CD4-positive, alpha-beta T cell treated with Interleukin-12 subunit alpha and Interleukin-12 subunit beta, for 1 hour (primary cell): ENCODE measurements at regions not wholly inside any gene's neighbourhood (a gene's known extent, or its start where the extent isn't known, plus 50 kb on each side); places are given as distances from the start of the nearest gene placed in this dataset.

Experiments used
- DNase-seq: peaks from one replicate; pipeline ENCODE4 v3.0.0-alpha.2; 2020

DNA sequence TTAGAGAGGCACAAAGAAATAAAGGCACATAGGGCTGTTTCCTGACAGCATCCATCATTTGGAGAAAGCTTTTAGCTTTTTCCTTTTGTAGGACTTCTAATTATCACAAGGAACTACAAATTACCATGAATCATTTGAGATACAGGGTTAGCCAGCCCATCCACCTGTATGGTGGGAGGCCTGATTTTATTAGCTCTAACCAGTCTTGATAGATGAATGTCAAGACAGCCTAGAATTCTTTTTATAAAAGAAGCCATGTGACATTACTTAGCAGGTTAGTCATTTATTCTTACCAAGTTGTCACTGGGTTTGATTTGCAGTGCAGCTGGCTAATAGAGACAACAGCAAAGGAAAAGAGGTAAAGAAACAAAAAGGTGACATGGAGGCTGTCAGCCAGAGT, 618.1 kb downstream of the ZNF385D start:
- no peak for DNase-seq

DNA sequence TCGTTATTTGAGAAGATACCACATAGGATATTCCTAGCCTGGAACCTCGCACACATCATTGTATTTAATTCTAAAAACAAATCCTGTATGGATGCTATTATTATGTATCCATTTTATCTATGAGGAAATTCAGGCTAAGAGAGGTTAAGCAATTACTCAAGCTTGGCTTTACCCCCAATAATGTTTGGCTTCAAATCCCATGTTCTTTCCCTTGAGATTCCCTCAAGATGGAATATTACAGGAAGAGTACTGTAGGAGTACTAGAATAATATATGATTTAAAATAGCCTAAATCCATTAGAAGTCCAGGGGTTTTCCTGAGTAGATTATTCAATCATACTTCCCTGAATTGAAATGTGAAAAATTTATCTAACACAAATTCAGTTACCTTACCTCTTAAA, 630.2 kb downstream of the ZNF385D start:
- no peak for DNase-seq

DNA sequence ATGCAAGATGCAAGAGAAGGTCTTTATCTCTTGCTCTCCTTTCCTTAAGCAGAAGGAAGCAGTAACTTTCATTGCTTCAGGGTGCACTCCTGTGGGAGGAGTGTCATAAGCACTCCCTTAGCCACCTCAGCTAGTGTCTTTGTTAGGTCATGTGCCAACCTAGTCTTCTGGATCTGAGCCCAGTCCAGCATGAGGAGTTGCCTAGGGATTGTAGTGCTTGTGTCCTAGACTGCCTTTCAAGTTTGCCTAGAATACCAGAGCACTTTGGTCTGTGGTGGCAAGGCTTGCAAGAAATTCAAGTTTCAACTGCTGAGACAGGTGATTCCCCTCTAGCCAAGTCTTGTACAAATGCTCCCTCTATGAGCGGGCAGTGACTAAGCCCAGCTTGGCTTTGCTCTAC, 633.6 kb downstream of the ZNF385D start:
- DNase-seq: no peak

DNA sequence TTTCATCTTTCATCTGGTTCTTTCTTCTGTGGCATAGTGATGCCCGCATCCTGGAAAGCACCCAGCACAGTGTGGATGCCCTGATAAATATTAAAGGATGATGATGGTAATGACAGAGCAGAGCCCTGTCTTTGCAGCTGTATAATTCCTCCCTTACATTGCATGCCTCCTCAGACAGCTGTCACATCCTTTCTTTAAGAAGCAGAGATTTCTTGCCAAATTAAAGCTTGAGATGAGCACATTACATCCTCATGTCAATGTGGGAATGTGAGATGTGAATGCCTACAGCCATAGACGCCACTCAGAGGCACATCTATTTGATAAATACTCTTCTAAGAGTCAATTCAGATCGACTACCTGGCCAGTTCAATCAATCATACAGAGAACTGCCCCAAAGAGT, 642.0 kb downstream of the ZNF385D start:
- DNase-seq: no peak

DNA sequence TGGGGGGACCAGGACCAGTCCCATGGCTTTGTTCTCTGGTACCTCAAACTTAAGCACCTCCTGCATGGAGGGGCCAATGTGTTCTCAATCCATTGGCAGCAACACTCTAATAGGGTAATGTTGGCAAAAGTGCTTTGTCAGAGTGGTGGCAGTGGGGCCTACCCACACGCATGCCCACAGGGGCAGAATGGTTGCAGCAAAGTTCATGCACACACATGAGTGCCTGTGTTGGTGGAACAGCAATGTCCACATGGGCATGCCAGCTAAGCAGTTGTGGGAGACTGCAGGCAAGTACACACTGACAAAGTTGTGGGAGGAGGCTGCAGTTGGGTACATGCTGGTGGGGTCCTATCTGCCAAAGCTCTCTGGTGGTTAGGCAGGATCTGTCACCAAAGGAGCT, 645.2 kb downstream of the ZNF385D start:
- no peak for DNase-seq

DNA sequence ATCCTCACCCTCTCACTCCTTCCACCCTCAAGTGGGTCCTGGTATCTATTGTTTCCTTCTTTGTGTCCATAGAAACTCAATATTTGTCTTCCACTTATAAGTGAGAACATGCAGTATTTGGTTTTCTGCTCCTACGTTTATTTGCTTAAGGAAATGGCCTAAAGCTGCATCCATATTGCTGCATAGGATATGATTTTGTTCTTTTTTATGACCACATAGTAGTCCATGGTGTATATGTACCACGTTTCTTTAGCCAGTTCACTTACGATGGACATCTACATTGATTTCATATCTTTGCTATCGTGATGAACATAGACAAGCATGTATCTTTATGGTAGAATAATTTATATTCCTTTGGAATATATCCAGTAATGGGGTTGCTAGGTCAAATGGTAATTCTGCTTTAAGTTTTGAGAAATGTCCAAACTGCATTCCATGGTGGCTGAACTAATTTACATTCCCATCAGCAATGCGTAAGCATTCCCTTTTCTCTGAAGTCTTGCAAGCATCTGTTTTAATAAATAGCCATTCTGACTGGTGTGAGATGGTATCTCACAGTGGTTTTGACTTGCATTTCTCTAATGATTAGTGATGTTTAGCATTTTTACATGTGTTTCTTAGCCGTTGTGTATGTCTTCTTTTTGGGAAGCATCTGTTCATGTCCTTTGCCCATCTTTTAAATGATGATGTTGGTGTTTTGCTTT, 650.2 kb downstream of the ZNF385D start:
- no peak for DNase-seq

DNA sequence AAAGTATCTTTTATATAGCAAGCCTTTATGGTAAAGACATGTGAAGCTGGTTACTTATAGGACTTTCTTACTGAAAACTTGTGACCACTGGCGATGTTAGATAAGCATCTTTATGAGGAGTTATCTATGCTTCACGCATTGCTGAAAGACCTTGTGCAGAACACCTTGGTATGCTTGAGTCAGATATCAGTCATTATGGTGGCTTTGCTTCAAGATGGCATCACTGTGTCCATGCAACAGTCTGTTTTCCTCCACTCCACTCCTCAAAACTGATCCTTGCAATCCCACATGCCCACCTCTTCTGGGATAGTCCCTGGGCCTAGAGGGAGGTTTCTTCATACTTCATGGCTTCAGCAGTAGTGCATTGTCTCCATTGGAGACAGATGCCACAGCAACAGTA, 656.3 kb downstream of the ZNF385D start:
- DNase-seq: no peak

DNA sequence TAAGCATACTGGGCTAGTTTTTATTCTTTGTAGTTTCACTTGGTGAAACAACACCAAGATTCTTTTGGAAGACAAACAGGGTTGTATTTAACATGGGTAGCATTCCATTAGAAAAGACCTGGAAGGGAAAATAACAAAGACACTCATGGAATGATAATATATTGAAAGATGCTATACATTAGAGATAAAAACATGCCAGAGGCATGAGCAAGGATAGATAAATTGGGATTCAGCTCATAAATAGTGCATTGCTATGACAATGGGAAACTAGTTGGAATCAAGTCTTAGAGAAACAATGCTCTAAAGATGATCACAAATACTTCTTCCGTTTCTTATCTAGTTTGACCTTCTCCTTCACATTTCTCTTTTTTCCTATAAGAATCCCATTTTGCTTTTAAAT, 677.4 kb downstream of the ZNF385D start:
- DNase-seq: no peak

DNA sequence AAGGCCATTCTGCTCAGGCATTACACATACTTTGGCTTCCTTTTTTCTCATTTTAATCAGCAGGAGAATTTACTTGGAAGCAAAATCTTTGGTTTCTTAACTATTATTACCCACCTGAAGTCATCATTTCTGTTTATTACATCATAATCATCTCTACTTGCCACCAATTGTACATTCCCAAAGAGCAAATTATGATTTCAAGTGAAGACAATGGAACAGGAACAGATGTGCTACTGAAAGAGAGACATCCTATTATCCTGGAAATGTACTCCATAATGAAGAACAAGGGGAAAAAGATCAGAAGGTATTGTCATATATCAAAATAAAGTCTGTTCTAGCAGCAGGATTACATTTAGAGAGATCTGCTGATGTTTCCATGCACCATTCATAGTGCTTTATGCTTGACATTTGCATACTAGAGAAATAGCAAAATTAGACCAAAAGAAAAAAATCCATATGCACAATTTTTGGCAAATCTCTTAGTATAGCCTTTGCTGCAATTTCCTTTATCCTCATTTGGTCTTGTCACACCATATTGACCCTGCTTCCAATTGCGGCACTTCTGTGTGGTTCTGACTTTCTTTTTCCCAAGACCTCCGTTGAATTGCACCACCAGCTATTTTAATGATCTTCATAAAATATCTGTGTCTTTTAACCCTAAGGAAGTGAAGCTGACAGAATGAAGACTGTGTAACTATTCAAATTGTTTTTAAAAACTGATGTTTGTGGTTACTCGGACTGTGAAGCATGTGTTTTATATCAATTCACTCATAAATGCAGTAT, 683.8 kb downstream of the ZNF385D start:
- no peak for DNase-seq

DNA sequence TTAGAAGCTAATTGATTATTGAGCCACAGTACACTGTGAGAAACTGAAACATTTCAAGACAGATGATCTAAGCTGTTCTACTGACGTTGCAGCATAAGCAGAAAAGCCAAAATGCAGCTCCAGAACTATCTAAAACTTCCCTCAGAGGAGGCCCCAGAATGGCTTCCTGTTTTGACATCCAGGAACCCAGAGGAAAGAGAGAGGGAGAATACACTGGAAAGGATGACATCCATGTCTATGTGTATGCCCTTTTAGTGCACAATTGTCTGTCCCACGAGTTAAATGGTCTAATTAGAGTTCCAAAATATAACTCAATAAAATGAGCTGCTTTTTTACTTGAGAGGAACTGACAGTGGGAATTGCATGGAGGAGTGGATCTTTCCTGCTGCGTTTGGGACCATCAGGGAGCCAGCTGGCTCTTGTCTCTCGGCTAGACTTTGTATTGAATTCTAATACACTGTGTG, 688.1 kb downstream of the ZNF385D start:
- DNase-seq: no peak

DNA sequence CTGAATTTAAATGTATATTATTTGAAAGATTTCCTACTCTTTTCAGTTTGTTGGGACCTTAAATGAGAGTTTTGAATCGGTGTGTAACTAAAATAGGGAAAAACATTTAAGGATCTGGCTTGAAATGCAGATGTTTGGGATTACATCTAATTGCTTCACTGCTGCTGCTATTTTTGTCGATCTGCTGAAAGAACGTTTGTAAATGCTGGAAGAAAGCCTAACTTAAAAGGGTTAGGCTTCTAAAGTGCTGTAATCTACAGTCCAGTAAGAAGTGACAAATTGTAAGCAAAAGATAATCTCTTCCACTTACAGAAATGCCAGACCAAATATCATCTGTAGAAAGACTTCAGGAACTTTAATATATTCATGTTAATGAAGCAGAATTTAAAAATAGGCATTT, 691.6 kb downstream of the ZNF385D start:
- no peak for DNase-seq

DNA sequence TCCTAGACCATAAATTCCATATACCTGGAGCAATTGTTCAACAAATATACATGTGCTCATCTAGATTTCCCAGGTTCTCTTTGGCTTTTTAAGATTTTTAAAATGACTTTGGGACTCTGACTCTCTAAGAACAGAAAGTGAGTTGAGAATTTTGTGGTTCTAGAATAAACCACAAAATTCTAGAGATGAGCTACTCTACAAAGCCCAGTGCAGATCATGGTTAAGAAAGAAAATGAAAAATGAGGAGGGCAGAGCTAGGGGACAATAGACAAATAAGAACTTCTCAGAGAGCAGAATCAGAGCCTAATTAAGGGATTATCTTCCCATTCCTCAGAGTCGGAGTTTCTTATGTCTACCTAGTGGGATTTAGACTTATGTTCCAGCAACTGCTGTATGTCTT, 694.7 kb downstream of the ZNF385D start:
- DNase-seq: no peak

DNA sequence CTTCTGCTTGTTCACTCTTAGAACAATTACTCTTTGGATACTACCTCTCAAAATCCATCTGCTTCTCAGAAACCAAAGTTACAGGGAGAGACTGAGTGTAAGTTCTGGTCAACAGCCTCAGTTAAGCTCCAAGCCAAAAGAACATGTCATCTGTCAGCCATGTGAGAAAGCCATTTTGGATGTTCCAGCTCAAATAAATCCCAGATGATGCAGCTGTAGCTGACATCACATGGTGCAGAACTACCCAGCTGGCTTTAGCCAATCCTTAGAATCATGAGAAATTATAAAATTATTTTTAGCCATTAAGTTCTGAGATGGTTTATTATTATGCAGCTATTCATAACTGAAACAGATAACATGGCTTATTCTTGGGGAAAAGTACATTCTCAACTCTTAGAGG, 696.0 kb downstream of the ZNF385D start:
- DNase-seq: no peak

DNA sequence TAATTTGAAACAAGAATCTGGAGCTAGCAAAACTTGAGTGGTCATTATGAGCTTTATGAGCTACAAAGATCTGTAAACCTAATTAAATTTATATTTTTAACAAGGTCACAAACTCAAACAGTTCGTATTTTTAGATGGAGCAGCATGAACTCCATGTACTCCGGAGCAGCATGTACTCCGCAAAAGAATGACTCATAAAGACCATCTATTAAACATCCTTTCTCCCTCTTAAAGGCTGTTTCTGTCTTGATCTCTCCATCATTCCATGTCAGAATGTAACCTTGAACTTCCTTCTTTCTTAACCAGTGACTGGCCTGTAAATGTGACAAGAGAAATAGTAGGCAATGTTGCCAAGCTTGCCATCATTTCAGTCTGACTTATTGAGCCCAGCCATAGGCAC, 696.9 kb downstream of the ZNF385D start:
- DNase-seq: no peak

DNA sequence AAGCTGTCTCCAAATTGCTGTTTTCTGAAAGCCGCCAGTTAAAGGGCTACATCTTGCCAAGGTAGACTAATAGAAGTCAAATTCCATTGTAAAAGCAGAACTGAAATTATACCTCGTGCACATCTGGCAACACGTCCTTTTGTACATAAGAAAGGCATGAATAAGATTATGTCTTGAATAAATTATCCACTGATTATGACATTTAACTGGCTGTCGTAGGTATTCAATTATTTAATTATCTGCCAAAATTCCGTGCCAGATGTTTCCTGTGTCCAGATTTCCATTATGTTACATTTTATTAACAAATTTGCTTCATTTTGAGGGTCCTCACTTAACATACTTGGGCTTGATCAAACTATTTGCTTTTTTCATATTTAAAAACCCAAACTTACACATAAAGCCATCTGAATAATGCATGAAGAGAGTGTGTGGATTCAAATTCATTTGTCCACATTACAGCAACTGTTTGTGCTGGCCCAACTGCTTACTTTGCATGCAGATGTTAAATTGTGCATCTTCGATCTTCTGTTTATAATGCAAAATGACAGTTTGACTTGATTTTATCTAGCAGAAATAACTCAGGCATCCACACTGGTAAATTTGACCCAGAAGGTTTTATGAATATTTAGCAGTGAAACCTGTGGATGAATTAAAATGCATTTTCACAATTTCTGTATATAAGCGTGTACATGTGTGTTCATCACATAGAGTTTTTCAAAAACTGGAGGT, 701.5 kb downstream of the ZNF385D start:
- DNase-seq: no peak

DNA sequence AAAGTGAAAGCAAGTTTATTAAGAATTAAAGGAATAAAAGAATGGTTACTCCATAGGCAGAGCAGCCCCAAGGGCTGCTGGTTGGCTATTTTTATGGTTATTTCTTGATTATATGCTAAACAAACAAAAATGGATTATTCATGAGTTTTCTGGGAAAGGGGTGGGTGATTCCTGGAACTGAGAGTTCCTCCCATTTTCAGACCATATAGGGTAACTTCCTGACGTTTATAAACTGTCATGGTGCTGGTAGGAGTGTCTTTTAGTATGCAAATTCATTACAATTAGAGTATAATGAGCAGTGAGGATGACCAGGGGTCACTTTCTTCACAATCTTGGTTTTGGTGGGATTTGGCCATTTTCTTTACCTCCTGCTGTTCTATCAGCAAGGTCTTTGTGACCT, 707.9 kb downstream of the ZNF385D start:
- no peak for DNase-seq

DNA sequence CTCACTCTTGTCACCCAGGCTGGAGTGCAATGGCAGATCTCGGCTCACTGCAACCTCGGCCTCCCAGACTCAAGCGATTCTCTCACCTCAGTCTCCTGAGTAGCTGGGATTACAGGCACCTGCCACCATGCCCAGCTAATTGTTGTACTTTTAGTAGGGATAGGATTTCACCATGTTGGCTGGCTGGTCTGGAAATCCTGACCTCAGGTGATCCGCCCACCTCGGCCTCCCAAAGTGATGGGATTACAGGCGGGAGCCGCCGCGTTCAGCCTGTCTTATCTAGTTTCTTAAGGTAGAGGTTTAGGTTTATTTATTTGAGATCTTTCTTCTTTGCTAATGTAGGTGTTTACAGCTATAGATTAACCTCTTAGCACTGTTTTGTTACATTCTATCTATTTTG, 708.8 kb downstream of the ZNF385D start:
- no peak for DNase-seq

DNA sequence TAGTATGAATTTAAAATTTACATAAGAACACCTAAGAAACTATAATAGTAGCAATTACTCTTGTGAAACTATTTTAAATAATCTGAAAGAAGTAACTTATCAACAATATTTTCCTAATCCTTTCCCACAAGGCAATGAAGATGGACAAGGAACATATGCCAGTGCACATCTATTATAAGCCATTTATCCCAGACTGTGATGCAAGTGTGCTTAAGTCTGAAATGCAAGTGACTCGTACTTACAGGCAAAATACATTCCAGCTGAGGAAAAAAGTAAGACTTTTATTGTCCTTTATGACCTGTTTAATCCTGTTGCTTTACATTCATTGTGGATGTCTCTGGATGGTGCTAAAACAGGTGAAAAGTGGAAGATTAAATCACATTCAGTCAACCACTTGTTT, 709.4 kb downstream of the ZNF385D start:
- no peak for DNase-seq

DNA sequence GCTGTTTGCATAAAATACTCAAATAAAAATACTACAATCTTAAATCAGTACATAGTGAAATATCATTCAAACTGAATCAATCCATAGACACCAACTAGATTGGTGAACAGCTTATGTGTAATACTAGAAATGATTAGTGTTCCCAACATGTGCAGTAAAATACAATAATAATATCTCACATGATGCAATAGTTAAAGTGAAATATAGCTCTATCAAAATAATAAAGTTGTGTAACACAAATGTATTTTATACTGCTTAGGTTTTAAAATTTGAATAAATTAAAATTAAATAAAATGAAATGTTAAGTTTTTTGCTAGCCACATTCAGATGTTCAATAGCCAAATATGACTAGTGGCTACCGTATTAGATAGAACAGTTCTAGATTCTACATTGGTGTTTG, 714.1 kb downstream of the ZNF385D start:
- DNase-seq: no peak

DNA sequence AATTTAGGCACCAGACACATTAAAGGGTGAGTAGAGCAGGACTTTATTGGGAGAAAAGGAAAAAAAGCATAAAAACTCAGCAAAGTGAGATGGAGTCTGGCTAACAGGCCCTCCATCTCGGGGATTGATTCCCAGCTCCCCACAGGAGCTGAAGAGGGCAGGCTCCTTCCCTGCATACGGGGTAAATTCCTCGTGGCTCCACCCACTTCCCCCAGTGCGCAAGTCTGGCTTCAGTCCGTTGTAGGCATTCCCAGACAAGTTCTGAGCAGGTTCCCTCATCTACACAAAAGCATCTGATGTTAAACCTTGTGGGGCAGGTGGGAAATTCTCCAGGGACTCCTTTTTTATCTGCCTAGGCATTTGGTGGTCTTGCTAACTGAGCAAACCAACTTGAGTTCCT, 722.6 kb downstream of the ZNF385D start:
- DNase-seq: no peak

DNA sequence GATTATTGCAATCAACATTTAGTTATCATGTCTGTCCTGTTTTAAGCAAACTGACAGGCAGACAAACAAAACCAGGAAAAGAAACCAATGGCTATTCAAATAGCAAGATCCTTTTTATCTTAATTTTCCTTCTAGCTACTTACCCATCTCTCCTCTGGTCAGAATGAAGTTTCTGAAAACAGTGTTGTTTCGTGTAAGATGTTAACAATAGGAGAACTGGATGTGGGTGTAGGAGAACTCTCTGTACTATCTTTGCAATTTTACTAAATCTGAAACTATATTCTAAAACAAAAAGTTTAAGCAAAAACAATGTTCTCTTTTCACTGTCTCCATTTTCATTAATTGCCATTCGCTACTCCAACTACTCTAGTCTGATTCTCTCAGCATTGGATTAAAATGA, 726.4 kb downstream of the ZNF385D start:
- DNase-seq: no peak

DNA sequence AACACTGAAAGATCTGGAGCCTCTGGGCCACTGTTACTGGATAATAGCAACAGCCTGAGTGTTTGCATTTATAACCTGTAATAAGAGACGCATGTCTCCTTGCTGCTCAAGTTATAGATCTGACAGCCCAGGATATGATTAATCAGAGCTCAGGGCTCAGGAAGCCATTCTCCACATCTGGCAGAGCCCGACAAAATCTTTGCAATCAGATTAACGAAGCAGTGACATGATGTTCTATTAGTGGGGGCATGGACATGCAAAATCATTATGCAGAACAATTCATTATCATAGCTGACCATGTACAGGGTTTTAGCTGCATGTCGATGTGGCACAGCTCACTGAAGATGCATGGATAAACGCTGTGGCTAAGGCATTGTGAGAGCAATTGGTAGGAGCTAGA, 730.3 kb downstream of the ZNF385D start:
- no peak for DNase-seq

DNA sequence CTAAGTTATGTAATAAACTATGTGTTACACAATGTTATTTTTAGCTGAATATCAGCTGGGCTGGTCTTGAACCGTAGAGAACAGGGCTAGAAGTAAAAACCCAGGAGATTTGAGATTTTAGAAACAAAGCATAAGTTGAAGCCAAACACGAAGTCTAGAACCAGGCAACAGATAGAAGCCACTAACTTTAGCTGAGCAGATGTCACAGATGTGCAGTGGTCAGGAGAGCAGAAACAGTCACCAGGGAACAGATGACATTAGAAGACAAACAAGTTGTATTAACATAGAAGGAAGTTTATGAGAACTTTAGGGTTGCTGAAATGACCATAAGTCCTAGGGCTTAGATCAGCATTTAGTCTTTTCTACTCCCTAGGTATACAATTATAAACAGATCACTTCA, 731.0 kb downstream of the ZNF385D start:
- no peak for DNase-seq
